Parathyroid adenoma (tissue), 2 donors: ENCODE measurements at regions not wholly inside any gene's neighbourhood (a gene's known extent, or its start where the extent isn't known, plus 50 kb on each side); places are given as distances from the start of the nearest gene placed in this dataset.

ENCODE experiments used
- H2AFZ ChIP-seq: fragments of 300-600 bp; sonication (generic); one replicate; pipeline ENCODE4 v1.7.0; 2017; ENCODE audit warnings: antibody characterized with exemption, mild to moderate bottlenecking
- H3K27ac ChIP-seq: fragments of 300-600 bp; sonication (generic); one replicate; pipeline ENCODE4 v1.7.0; 2017
- H3K27me3 ChIP-seq: fragments of 300-600 bp; sonication (generic); one replicate; pipeline ENCODE4 v1.7.0; 2017; ENCODE audit warnings: low read length; ENCODE audit not compliant: control insufficient read depth, insufficient read depth
- H3K36me3 ChIP-seq: fragments of 300-600 bp; sonication (generic); one replicate; pipeline ENCODE4 v1.7.0; 2017; ENCODE audit warnings: low read length; ENCODE audit not compliant: control insufficient read depth, insufficient read depth
- H3K4me1 ChIP-seq: fragments of 300-600 bp; sonication (generic); one replicate; pipeline ENCODE4 v1.7.0; 2017; ENCODE audit warnings: control low read depth
- H3K4me2 ChIP-seq: fragments of 300-600 bp; sonication (generic); one replicate; pipeline ENCODE4 v1.7.0; 2017; ENCODE audit warnings: low read length
- H3K4me3 ChIP-seq: fragments of 300-600 bp; sonication (generic); one replicate; pipeline ENCODE4 v1.7.0; 2017; ENCODE audit warnings: low read depth, low read length
- H3K79me2 ChIP-seq: fragments of 300-600 bp; sonication (generic); one replicate; pipeline ENCODE4 v1.7.0; 2017; ENCODE audit warnings: control low read depth
- H3K9ac ChIP-seq: fragments of 300-600 bp; sonication (generic); one replicate; pipeline ENCODE4 v1.7.0; 2017; ENCODE audit warnings: mild to moderate bottlenecking
- H3K9me3 ChIP-seq: fragments of 300-600 bp; sonication (generic); one replicate; pipeline ENCODE4 v1.7.0; 2017; ENCODE audit warnings: low read length; ENCODE audit not compliant: control insufficient read depth
- CTCF ChIP-seq: fragments of 300-600 bp; sonication (generic); IDR thresholded peaks from one replicate; pipeline ENCODE4 v1.7.0; 2017; ENCODE audit warnings: antibody characterized with exemption, mild to moderate bottlenecking
- donor health status: primary hyperparathyroidism.

GRCh38 chr18:1177232-1177631, 272.6 kb downstream of the ADCYAP1 start:
- TF ChIP-seq CTCF: no peak
- Histone ChIP-seq H3K4me3 (no peak overlapping the region), H3K27ac (no peak overlapping the region), H3K9ac (no peak overlapping the region), H3K79me2 (no peaks in the 10 kb centered on the region), H3K36me3 (no peaks in the 10 kb centered on the region), H3K4me2 (no peak overlapping the region), H3K9me3 (no peaks in the 10 kb centered on the region), H3K4me1 (no peaks in the 10 kb centered on the region), H3K27me3 (no peaks in the 10 kb centered on the region), H2AFZ (no peak overlapping the region)

GRCh38 chr18:1191341-1191740, 286.7 kb downstream of the ADCYAP1 start:
- H3K9ac ChIP-seq: no peak overlapping the region
- H3K9me3 ChIP-seq: no peaks in the 10 kb centered on the region
- no peak overlapping the region for H3K27ac ChIP-seq
- H3K36me3 ChIP-seq: no peaks in the 10 kb centered on the region
- no peaks in the 10 kb centered on the region for H3K27me3 ChIP-seq
- H3K79me2 ChIP-seq: no peaks in the 10 kb centered on the region
- H3K4me1 ChIP-seq: no peaks in the 10 kb centered on the region
- no peak overlapping the region for H2AFZ ChIP-seq
- no peak for TF ChIP-seq CTCF
- H3K4me3 ChIP-seq: no peak overlapping the region
- no peak overlapping the region for H3K4me2 ChIP-seq

GRCh38 chr18:1213126-1213525, 308.5 kb downstream of the ADCYAP1 start:
- no peaks in the 10 kb centered on the region for H3K4me1 ChIP-seq
- no peaks in the 10 kb centered on the region for H3K36me3 ChIP-seq
- no peak for TF ChIP-seq CTCF
- H3K9me3 ChIP-seq: no peaks in the 10 kb centered on the region
- no peak overlapping the region for H3K4me2 ChIP-seq
- H3K79me2 ChIP-seq: no peaks in the 10 kb centered on the region
- H3K4me3 ChIP-seq: no peak overlapping the region
- H3K9ac ChIP-seq: no peak overlapping the region
- H2AFZ ChIP-seq: no peak overlapping the region
- no peaks in the 10 kb centered on the region for H3K27me3 ChIP-seq
- H3K27ac ChIP-seq: no peak overlapping the region

GRCh38 chr18:1222880-1223279, 318.2 kb downstream of the ADCYAP1 start:
- no peak overlapping the region for H3K9ac ChIP-seq
- H2AFZ ChIP-seq: no peak overlapping the region
- no peaks in the 10 kb centered on the region for H3K27me3 ChIP-seq
- H3K27ac ChIP-seq: no peak overlapping the region
- no peak overlapping the region for H3K4me2 ChIP-seq
- H3K9me3 ChIP-seq: no peaks in the 10 kb centered on the region
- H3K4me1 ChIP-seq: no peaks in the 10 kb centered on the region
- no peaks in the 10 kb centered on the region for H3K79me2 ChIP-seq
- H3K36me3 ChIP-seq: no peaks in the 10 kb centered on the region
- no peak for TF ChIP-seq CTCF
- H3K4me3 ChIP-seq: no peak overlapping the region

GRCh38 chr18:1227025-1227424, 322.4 kb downstream of the ADCYAP1 start:
- no peak overlapping the region for H3K27ac ChIP-seq
- H3K4me1 ChIP-seq: no peaks in the 10 kb centered on the region
- no peak overlapping the region for H3K4me3 ChIP-seq
- no peak overlapping the region for H3K9ac ChIP-seq
- H2AFZ ChIP-seq: no peak overlapping the region
- TF ChIP-seq CTCF: no peak
- no peaks in the 10 kb centered on the region for H3K27me3 ChIP-seq
- no peaks in the 10 kb centered on the region for H3K9me3 ChIP-seq
- no peak overlapping the region for H3K4me2 ChIP-seq
- H3K36me3 ChIP-seq: no peaks in the 10 kb centered on the region
- no peaks in the 10 kb centered on the region for H3K79me2 ChIP-seq
